Mesendoderm (in vitro differentiated cells): ENCODE measurements at regions not wholly inside any gene's neighbourhood (a gene's known extent, or its start where the extent isn't known, plus 50 kb on each side); places are given as distances from the start of the nearest gene placed in this dataset.

ENCODE experiments used
- DNase-seq: peaks from one replicate; pipeline ENCODE4 v3.0.0; 2013
- H2AK5ac ChIP-seq: 2 replicates; pipeline ENCODE4 v1.6.1; 2013; ENCODE audit warnings: low read length, inconsistent platforms
- H2BK120ac ChIP-seq: 2 replicates; pipeline ENCODE4 v1.6.1; 2013; ENCODE audit warnings: low read depth, mild to moderate bottlenecking, low read length, moderate library complexity, mixed read lengths
- H2BK15ac ChIP-seq: replicated peaks from 2 replicates; pipeline ENCODE4 v1.6.1; 2013; ENCODE audit warnings: low read depth, mild to moderate bottlenecking, moderate library complexity
- H2BK5ac ChIP-seq: 2 replicates; pipeline ENCODE4 v1.6.1; 2013; ENCODE audit warnings: low read length, inconsistent platforms
- H3K18ac ChIP-seq: 2 replicates; pipeline ENCODE4 v1.6.1; 2013; ENCODE audit warnings: mild to moderate bottlenecking, low read length, mixed read lengths
- H3K23ac ChIP-seq: one replicate; pipeline ENCODE4 v1.6.1; 2013; ENCODE audit warnings: low read length
- H3K27ac ChIP-seq: 2 replicates; pipeline ENCODE4 v1.5.1; 2013; ENCODE audit warnings: low read depth, mild to moderate bottlenecking, inconsistent platforms, low read length, moderate library complexity
- H3K27me3 ChIP-seq: 2 replicates; pipeline ENCODE4 v1.6.1; 2013; ENCODE audit warnings: low read length, control low read depth, mild to moderate bottlenecking, inconsistent platforms; ENCODE audit not compliant: insufficient read depth, poor library complexity
- H3K36me3 ChIP-seq: 2 replicates; pipeline ENCODE4 v1.6.1; 2013; ENCODE audit warnings: low read length, inconsistent platforms; ENCODE audit not compliant: control insufficient read depth, insufficient read depth
- H3K4ac ChIP-seq: one replicate; pipeline ENCODE4 v1.6.1; 2013; ENCODE audit warnings: low read depth, mild to moderate bottlenecking, low read length, moderate library complexity
- H3K4me1 ChIP-seq: 2 replicates; pipeline ENCODE4 v1.6.1; 2013; ENCODE audit warnings: low read depth, low read length, inconsistent platforms; ENCODE audit not compliant: control insufficient read depth
- H3K4me2 ChIP-seq: 2 replicates; pipeline ENCODE4 v1.6.1; 2013; ENCODE audit warnings: low read length
- H3K4me3 ChIP-seq: 2 replicates; pipeline ENCODE4 v1.5.1; 2013; ENCODE audit warnings: mild to moderate bottlenecking, low read length
- H3K56ac ChIP-seq: one replicate; pipeline ENCODE4 v1.6.1; 2013; ENCODE audit warnings: low read length
- H3K79me1 ChIP-seq: 2 replicates; pipeline ENCODE4 v1.6.1; 2013; ENCODE audit warnings: low read length, inconsistent platforms
- H3K79me2 ChIP-seq: 2 replicates; pipeline ENCODE4 v1.6.1; 2013; ENCODE audit warnings: mild to moderate bottlenecking, low read length; ENCODE audit not compliant: control insufficient read depth, insufficient read depth
- H3K9ac ChIP-seq: 2 replicates; pipeline ENCODE4 v1.6.1; 2013; ENCODE audit warnings: low read length, inconsistent platforms
- H4K5ac ChIP-seq: one replicate; pipeline ENCODE4 v1.6.1; 2013; ENCODE audit warnings: low read length
- H4K8ac ChIP-seq: one replicate; pipeline ENCODE4 v1.6.1; 2013; ENCODE audit warnings: low read depth, mild to moderate bottlenecking, control low read depth, low read length, moderate library complexity
- WGBS: extraction: QIAGEN DNeasy Blood & Tissue Kit; methylation state at CpG from one replicate; pipeline ENCODE4 v1.1.7; 2013; ENCODE audit warnings: low lambda C conversion rate, missing lambda C conversion rate; ENCODE audit not compliant: insufficient coverage; ENCODE audit errors: extremely low coverage; 5-methylcytosine and 5-hydroxymethylcytosine counted together

GRCh38 chr16:8469102-8469778 lies 121.1 kb downstream of the TMEM114 start:
- H3K27me3 ChIP-seq: no peaks in the 10 kb centered on the region
- H3K4me3 ChIP-seq: no peak overlapping the region
- no peak overlapping the region for H3K23ac ChIP-seq
- no peak overlapping the region for H3K4me2 ChIP-seq
- no CpG with 5 or more reads among the region's 7 CpGs for WGBS
- peaks cover 2% of the 10 kb centered on the region for H3K4me1 ChIP-seq
- H3K36me3 ChIP-seq: no peaks in the 10 kb centered on the region
- H3K27ac ChIP-seq: no peak overlapping the region
- H4K5ac ChIP-seq: no peak overlapping the region
- no peak overlapping the region for H3K18ac ChIP-seq
- no peak overlapping the region for H2BK5ac ChIP-seq
- no peak overlapping the region for H2BK15ac ChIP-seq
- DNase-seq: no peak
- H3K4ac ChIP-seq: no peak overlapping the region
- H3K79me1 ChIP-seq: no peaks in the 10 kb centered on the region
- no peak overlapping the region for H3K56ac ChIP-seq
- H3K79me2 ChIP-seq: no peaks in the 10 kb centered on the region
- no peak overlapping the region for H4K8ac ChIP-seq
- no peak overlapping the region for H2AK5ac ChIP-seq
- H3K9ac ChIP-seq: no peak overlapping the region
- H2BK120ac ChIP-seq: no peak overlapping the region

DNA sequence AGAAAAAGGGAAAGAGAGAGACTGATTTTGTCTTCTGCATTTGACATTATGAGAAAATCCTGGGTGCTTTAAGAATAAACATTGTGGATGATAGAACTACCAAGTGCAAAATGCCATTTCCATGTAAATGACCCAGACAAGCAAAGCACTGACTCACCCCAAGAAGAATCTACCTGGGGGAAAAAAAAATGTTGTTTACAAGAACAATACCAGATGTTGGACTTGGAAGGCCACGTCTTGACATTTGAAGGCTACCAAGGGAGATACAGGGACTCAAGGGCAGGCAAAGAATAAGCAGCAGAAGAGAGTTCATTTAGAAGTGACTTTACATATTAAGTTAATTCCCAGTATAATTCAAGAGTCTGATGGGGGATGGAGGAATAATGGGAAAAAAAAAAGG lies 125.3 kb downstream of the TMEM114 start:
- no peak overlapping the region for H2BK5ac ChIP-seq
- no peak overlapping the region for H2BK15ac ChIP-seq
- peaks cover 2% of the 10 kb centered on the region for H3K4me1 ChIP-seq
- peak; percentile 11 for DNase-seq
- H4K5ac ChIP-seq: no peak overlapping the region
- H3K79me1 ChIP-seq: no peaks in the 10 kb centered on the region
- no peaks in the 10 kb centered on the region for H3K79me2 ChIP-seq
- H3K9ac ChIP-seq: no peak overlapping the region
- H3K27ac ChIP-seq: no peak overlapping the region
- H3K18ac ChIP-seq: no peak overlapping the region
- no peaks in the 10 kb centered on the region for H3K36me3 ChIP-seq
- no peak overlapping the region for H3K4me2 ChIP-seq
- H3K23ac ChIP-seq: no peak overlapping the region
- H3K56ac ChIP-seq: no peak overlapping the region
- no peak overlapping the region for H3K4me3 ChIP-seq
- H2AK5ac ChIP-seq: no peak overlapping the region
- H4K8ac ChIP-seq: no peak overlapping the region
- H3K4ac ChIP-seq: no peak overlapping the region
- H3K27me3 ChIP-seq: no peaks in the 10 kb centered on the region
- WGBS: no CpG with 5 or more reads among the region's 1 CpG
- no peak overlapping the region for H2BK120ac ChIP-seq

DNA sequence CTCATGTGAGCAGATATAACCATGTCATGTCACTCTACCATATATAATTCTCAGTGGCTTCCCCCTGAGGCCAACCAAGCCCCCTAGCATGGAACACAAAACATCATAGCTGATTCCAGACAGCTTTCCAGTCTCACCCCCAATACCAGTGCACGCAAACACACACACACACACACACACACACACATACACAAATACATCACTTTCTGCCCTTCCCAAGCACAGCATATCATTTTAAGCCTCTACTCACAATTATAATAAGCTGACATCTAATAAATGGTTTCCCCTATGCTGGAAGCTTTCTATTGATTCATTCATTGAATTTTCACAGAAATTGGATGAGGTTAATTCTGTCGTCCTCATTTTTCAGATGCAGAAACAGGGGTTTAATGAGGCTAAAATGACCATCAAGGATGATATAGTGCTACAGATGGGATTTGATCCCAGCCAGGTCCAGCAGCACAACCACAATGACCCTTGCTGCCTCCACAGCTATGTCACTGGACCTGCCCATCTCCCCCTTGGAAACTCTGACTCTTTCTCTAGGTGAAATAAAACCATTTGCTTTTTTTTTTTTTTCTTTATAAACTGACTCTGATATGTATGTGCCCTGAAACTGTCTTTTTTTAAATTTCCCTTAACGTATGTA lies 131.1 kb downstream of the TMEM114 start:
- Histone ChIP-seq H3K27ac (no peak overlapping the region), H3K36me3 (no peaks in the 10 kb centered on the region), H4K8ac (no peak overlapping the region), H2BK120ac (no peak overlapping the region), H2BK15ac (no peak overlapping the region), H3K18ac (no peak overlapping the region), H3K9ac (no peak overlapping the region), H3K27me3 (no peaks in the 10 kb centered on the region), H4K5ac (no peak overlapping the region), H2BK5ac (no peak overlapping the region), H3K56ac (no peak overlapping the region), H3K4ac (no peak overlapping the region), H3K4me2 (no peak overlapping the region), H3K79me1 (no peaks in the 10 kb centered on the region), H3K4me3 (no peak overlapping the region), H3K23ac (no peak overlapping the region), H3K79me2 (no peaks in the 10 kb centered on the region), H3K4me1 (no peaks in the 10 kb centered on the region), H2AK5ac (no peak overlapping the region)
- DNase-seq: no peak
- WGBS: no CpG with 5 or more reads among the region's 3 CpGs

GRCh38 chr16:8458481-8459046 lies 131.7 kb downstream of the TMEM114 start:
- no peak overlapping the region for H3K27ac ChIP-seq
- H2BK15ac ChIP-seq: no peak overlapping the region
- no peaks in the 10 kb centered on the region for H3K4me1 ChIP-seq
- H3K4ac ChIP-seq: no peak overlapping the region
- peak overlapping the region; percentile 16 for H3K23ac ChIP-seq
- H2AK5ac ChIP-seq: no peak overlapping the region
- no peak overlapping the region for H3K18ac ChIP-seq
- no peak overlapping the region for H2BK120ac ChIP-seq
- DNase-seq: peak; percentile 21
- no peak overlapping the region for H3K9ac ChIP-seq
- no peaks in the 10 kb centered on the region for H3K36me3 ChIP-seq
- H4K8ac ChIP-seq: no peak overlapping the region
- H3K4me2 ChIP-seq: no peak overlapping the region
- no peak overlapping the region for H3K56ac ChIP-seq
- H3K79me2 ChIP-seq: no peaks in the 10 kb centered on the region
- H3K27me3 ChIP-seq: no peaks in the 10 kb centered on the region
- H4K5ac ChIP-seq: no peak overlapping the region
- no peaks in the 10 kb centered on the region for H3K79me1 ChIP-seq
- no peak overlapping the region for H2BK5ac ChIP-seq
- WGBS: no CpG with 5 or more reads among the region's 5 CpGs
- no peak overlapping the region for H3K4me3 ChIP-seq

DNA sequence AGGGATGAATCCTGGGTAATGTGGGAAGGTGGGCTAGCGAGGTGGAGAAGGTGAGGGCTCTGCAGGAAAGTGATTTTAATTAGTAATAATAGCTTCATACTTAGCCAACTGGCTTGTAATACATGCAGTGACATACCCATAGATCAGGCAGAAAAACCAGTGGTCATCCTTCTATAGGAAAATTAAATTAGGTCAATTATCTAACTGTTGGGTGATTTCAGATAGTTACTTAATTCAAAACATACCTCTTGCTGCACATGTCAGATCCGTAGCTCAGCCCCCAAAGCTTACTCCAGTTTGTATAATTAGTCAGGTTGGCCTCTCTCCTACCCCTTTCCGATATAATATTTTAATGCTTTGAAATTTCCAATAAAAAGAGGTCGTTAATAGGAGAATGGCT lies 137.0 kb downstream of the TMEM114 start:
- H4K5ac ChIP-seq: no peak overlapping the region
- H3K9ac ChIP-seq: no peak overlapping the region
- no peak overlapping the region for H3K4me3 ChIP-seq
- H2BK15ac ChIP-seq: no peak overlapping the region
- no peak overlapping the region for H3K27ac ChIP-seq
- no peak for DNase-seq
- H3K56ac ChIP-seq: no peak overlapping the region
- no peaks in the 10 kb centered on the region for H3K79me1 ChIP-seq
- H3K4me1 ChIP-seq: no peaks in the 10 kb centered on the region
- H3K4ac ChIP-seq: no peak overlapping the region
- H3K18ac ChIP-seq: no peak overlapping the region
- no peak overlapping the region for H2BK5ac ChIP-seq
- no peak overlapping the region for H2AK5ac ChIP-seq
- no CpG with 5 or more reads among the region's 4 CpGs for WGBS
- H4K8ac ChIP-seq: no peak overlapping the region
- no peaks in the 10 kb centered on the region for H3K79me2 ChIP-seq
- H3K4me2 ChIP-seq: no peak overlapping the region
- H3K36me3 ChIP-seq: no peaks in the 10 kb centered on the region
- no peaks in the 10 kb centered on the region for H3K27me3 ChIP-seq
- H3K23ac ChIP-seq: no peak overlapping the region
- H2BK120ac ChIP-seq: no peak overlapping the region
